T-helper 2 cell treated with Interferon-gamma antibody and Interleukin-4, amounts not matched to agents 100 ng/mL and 5 ng/mL, for 36 hours (primary cell): ENCODE measurements at regions not wholly inside any gene's neighbourhood (a gene's known extent, or its start where the extent isn't known, plus 50 kb on each side); places are given as distances from the start of the nearest gene placed in this dataset.

Experiments
- intact Hi-C: fragments of 100-400 bp; cut with micrococcal nuclease; formaldehyde crosslinking; loops from one replicate; pipeline ENCODE4 v1.15.1; 2023

DNA sequence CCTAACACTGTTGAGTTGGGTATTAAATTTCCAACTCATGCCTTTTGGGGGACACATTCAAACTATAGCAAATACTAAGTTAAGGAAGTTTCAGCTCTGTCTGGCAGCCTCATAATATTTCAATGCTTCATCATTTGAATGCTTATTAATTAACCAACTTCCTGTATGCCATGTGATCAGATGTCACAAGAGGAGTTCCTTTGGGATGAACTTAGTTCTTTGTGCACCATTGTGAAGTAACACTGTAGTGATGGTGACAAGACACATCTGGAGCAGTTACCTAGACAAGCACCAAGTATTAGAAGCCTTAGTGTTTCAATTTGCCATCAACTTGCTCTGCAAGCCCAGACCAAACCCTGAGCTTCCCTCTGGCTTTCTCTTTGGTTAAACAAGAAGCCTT is 90.7 kb upstream of the IL12B start:
- intact Hi-C loops = no loop called here

DNA sequence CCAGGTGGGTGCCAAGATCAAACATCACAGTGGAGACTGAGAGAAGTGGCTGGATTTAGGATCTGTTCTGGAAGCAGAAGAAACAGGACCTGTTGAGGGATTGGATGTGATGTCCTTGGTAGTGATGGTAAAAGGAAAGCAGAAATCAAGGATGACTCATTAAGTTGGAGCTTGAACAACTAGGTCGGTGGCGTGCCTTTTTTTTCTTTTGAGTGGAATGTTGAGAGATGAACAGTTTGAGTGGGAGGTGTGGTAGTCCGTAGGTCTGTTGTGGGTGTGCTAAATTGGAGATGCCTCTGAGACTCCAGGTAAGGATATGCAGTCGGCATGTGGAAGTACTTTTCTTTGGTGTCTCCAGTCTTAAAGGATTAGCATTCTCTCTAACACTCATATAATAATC is 92.1 kb upstream of the IL12B start:
- intact Hi-C loops = no loop called here

- intact Hi-C loops = no loop called here
These were observed 92.6 kb upstream of the IL12B start for GRCh38 chr5:159422910-159423309.

DNA sequence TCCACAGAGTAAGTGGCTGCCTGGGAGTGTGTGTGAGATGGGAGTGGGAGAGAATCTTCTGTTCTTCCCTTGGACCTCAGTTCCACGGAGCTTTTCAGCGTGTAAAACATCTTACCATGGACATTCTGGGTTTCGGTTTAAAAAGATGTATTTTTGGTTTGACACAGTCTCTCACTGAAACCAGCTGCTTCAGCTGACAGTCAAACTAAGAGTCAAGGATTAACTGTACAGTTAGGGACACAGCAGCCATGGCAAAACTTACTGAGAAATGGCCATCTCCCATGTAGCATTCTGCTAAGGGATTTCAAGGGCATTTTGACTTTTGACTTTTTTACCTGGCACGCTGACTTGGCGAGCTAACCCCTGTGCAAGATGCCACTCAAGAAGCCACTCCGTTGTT is 93.8 kb upstream of the IL12B start:
- intact Hi-C loops = no loop called here

GRCh38 chr5:159426694-159427093 is 96.4 kb upstream of the IL12B start:
- intact Hi-C loops = no loop called here

GRCh38 chr5:159427180-159428012 is 97.1 kb upstream of the IL12B start:
- intact Hi-C loops = no loop called here

DNA sequence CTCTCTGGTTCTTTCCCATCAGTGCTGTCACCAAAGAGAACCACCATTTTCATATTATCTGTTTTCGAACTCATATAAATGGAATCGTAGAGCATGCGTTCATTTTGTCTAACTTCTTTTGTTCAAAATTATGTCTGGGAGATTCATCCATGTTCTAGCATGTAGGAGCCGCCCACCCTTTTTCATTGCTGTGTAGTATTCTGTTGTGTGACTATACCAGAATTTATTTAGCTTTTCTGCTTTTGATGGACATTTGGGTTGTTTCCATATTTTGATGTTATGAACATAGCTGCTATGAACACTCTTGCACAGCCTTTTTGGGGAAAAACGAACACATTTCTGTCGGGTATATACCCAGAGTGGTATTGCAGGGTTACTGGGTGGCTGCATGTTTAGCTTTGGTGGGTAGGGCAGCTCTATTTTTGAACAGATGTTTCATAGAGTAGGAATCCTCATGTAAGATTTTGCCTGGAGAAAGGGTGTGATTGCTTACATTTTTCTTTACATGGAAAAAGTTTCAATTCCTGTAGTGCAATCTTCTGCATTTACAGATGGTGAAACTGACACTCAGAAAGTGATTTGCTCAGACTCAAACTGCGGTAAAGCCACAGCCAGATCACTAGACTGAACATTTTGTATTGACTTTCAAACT is 100.2 kb upstream of the IL12B start:
- intact Hi-C loops = no loop called here

DNA sequence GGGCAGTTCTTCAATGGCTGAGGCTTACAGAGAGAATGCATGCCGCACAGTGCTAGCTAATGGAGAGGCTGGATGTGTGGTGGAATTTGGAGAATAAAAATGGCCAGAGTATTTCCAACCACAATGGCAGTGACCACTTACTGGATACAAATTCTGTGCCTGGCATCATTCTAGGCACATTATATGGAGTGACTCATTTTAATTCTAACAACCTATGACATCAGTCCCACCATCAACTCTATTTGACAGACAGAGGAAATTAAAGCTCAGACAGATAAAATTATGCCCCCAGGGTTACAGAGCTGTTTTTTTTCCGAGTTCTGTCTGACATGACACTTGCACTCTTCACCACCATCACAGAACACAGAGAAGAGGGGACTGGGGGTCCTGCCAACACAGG is 105.6 kb upstream of the IL12B start:
- intact Hi-C loops = no loop called here

DNA sequence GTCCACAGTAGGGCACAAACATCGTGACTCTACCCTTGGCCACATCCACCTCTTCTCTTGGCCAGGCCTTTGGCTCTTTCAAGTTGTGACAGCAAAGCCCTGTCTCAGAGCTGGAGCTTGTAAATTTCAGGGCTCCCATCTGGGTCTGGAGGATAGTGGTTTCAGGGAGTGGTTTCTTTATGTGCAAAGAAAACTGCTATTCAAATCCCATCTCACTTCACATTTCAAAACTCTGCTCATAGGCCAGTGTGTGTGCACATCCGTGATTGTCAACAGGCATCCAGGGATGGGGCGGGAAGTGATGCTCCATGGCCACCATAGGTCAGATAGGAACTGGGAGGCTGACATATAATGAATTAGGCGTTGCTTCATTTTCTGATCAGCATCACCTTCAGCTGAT is 107.8 kb upstream of the IL12B start:
- intact Hi-C loops = no loop called here

GRCh38 chr5:159439002-159439401 is 108.7 kb upstream of the IL12B start:
- intact Hi-C loops = no loop called here

GRCh38 chr5:159440235-159440634 is 109.9 kb upstream of the IL12B start:
- intact Hi-C loops = loop anchor here (10.0 kb wide), 1 partner anchor 105 kb away; the partner anchor contains the start of gene IL12B

DNA sequence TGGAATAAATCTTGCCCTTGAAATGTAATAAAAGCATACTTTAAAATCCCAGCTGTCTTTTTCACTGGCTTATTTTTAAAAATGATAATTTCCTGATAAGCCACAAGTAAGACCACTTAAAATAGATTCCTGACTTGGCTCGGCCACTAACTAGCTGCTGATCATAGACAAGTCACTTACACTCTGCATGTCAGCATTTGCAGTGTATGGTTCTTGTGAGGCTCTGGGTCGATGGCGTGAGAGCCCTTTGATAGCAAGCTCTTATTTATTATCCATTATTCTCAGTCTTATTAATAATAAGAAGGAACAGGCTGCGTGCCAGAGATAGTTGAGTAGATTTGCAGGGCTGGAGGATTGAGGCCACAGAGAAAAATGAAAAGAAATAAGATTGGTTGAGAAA is 110.7 kb upstream of the IL12B start:
- intact Hi-C loops = loop anchor here (10.0 kb wide), 1 partner anchor 106 kb away; the partner anchor contains the start of gene IL12B

DNA sequence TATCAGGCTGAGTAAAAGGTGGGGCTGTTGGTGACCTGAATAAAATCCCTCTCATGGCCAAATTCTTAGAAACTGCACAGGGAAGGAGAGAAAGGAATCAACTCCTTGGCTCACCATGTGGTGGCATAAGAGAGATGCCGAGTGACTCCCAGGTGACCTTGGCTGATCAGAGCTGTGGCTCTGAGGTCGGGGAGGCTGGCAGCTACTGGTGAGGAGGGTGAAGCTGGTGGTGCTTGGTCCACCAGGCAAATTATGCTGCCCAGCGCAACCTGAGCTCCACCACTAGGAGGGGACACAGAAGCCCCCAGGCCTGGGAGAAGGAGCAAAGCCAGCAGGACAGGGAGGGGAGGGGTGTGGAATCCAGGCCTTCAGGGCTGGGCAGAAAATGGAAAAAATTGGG is 111.2 kb upstream of the IL12B start:
- intact Hi-C loops = loop anchor here (10.0 kb wide), 1 partner anchor 107 kb away; the partner anchor contains the start of gene IL12B

DNA sequence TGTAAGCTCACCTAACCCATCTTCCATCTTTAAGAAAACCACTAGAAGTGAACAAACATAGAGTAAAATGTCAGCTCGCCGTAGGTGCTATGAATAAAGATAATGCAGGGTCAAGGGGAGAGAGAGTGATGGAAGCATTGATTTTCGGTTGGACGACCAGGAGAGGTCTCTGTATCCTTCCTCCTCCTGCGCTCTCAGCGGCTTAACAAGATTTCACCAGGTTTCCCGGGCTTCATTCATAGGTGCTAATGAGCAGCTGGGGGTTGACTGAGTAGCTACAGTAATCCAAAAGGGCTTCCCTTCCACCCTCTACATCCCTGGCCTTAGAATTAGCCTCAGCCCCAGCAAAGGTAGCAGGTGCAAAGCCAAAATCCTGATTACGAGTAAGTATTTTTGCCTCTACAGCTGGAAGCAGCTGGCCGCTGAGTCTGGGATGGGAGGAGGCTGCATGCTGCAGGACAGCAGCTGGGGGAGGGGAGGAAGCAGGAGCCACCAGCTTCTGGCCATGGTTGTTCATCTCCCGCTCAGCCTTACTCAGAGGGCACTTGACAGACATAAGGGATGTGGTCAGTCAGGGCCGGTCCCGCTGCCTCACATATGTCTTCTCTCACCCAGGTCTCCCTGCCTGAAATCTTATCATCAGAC is 112.0 kb upstream of the IL12B start:
- intact Hi-C loops = loop anchor here (10.0 kb wide), 1 partner anchor 108 kb away; the partner anchor contains the start of gene IL12B

GRCh38 chr5:159444441-159445082 is 114.3 kb upstream of the IL12B start:
- intact Hi-C loops = loop anchor here (1.0 to 10.0 kb wide), 2 partner anchors 110 to 543 kb away; partner anchors contain the start of gene IL12B

DNA sequence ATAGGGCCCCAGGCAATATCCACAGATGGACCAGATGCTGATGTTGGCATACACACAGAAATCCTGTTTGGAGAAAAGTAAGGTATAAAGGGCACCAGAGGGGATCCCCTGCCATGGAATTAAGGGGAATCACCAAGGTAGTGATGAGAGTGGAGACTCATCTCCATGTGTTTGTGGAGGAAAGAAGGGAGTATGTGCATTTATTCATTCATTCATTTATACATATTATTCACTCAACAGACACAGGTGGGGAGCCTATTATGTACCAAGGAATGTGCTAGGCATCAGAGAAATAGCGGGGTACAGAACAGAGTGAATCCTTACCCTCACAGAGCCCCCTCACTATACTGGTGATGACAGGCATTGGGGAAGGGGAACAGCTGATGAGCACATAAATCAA is 116.8 kb upstream of the IL12B start:
- intact Hi-C loops = loop anchor here (10.0 kb wide), 1 partner anchor 112 kb away; the partner anchor contains the start of gene IL12B

GRCh38 chr5:159448841-159449407 is 118.6 kb upstream of the IL12B start:
- intact Hi-C loops = loop anchor here (10.0 kb wide), 1 partner anchor 114 kb away; the partner anchor contains the start of gene IL12B

DNA sequence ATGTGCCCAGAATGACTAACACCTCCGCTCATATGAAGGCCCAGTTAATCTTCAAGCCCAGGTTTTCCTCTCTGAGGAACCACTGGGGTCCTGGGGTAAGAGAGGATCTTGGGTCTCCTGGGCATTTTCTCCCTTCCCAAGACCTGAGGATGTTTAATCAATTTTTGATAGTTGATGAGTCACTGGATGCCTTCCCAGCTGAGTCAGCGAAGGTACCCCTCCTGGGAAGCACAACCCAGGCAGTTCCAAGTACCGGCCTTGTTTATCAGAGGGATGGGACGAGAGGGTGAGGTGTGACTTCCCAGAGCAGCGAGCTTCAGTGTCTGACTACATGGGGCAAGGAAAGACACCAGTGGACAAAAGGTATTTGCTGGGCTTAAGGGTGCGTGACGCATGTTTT is 119.6 kb upstream of the IL12B start:
- intact Hi-C loops = loop anchor here (10.0 kb wide), 1 partner anchor 115 kb away; the partner anchor contains the start of gene IL12B

- intact Hi-C loops = no loop called here
These were observed 120.1 kb upstream of the IL12B start for GRCh38 chr5:159450417-159450816.

- intact Hi-C loops = no loop called here
These were observed 121.1 kb upstream of the IL12B start for GRCh38 chr5:159451197-159452052.
